ENCODE measurements at regions not wholly inside any gene's neighbourhood (a gene's known extent, or its start where the extent isn't known, plus 50 kb on each side); places are given as distances from the start of the nearest gene placed in this dataset.

- H3K36me3 ChIP-seq (ENCODE audit: control insufficient read depth in 2 of 2, extremely low read depth in 1 of 2, insufficient read depth in 2 of 2, low read length in 2 of 2): no peaks in the 10 kb centered on the region
- no peaks in the 10 kb centered on the region for H3K9me3 ChIP-seq (replicated peaks; ENCODE audit: control insufficient read depth, insufficient read depth, low read length)
- no peaks in the 10 kb centered on the region for H3K79me2 ChIP-seq (ENCODE audit: control insufficient read depth, insufficient read depth, low read length)
- H3K4me2 ChIP-seq (ENCODE audit: insufficient read depth, low read length): no peak overlapping the region
- no peak for FAIRE-seq
- H2AFZ ChIP-seq (ENCODE audit: low read depth, low read length): no peak overlapping the region
- no peaks in the 10 kb centered on the region for H3K9me1 ChIP-seq (replicated peaks; ENCODE audit: control insufficient read depth, extremely low read depth, insufficient read depth, low read length)
- H3K4me3 ChIP-seq (replicated peaks in 1 of 3; ENCODE audit: insufficient read depth in 1 of 3, low read depth in 1 of 3, low read length in 3 of 3): no peak overlapping the region
- H3K27me3 ChIP-seq (ENCODE audit: control insufficient read depth in 2 of 2, insufficient read depth in 2 of 2, low read length in 2 of 2): no peaks in the 10 kb centered on the region
- ChIA-PET CTCF (no interaction called here), POLR2A (no interaction called here)
- H3K9ac ChIP-seq (replicated peaks; ENCODE audit: extremely low read depth, insufficient read depth, low read length): no peak overlapping the region
- H3K27ac ChIP-seq (ENCODE audit: insufficient read depth, low read depth, low read length): no peak overlapping the region
- dilution Hi-C loops (cut with MboI; ENCODE audit: extremely low pct_ligation_motif_present, low sequenced_read_pairs): no loop called here
- DNase-seq (ENCODE audit: low read depth, low spot score): no peak
- intact Hi-C loops (cut with micrococcal nuclease): no loop called here
- BruUV-seq (replicated peaks): no TSS peak
- TF ChIP-seq POLR2A (IDR thresholded peaks at IDR 0.05; ENCODE audit: low read depth, low read length): no peak
- no peak for TF ChIP-seq MYC (IDR thresholded peaks at IDR 0.05; ENCODE audit: low read depth, low read length)
- no peak for TF ChIP-seq POLR2AphosphoS5 (IDR thresholded peaks at IDR 0.05; ENCODE audit: insufficient read depth, low read depth, low read length)
- no peak for TF ChIP-seq FOS (IDR thresholded peaks at IDR 0.05; ENCODE audit: borderline replicate concordance, insufficient read depth, low read length)
- no peak for TF ChIP-seq MAX (IDR thresholded peaks at IDR 0.05; ENCODE audit: insufficient read depth, insufficient read length)
- TF ChIP-seq GATA2 (IDR thresholded peaks at IDR 0.05; ENCODE audit: insufficient read depth, insufficient read length, low read depth, low read length): no peak
- no peak for TF ChIP-seq CTCF (IDR thresholded peaks at IDR 0.05; ENCODE audit: extremely low read depth in 1 of 2, insufficient read depth in 1 of 2, low read depth in 1 of 2, low read length in 2 of 2)
- TF ChIP-seq EZH2 (IDR thresholded peaks at IDR 0.05; ENCODE audit: borderline replicate concordance, low read depth, low read length, severe bottlenecking): no peak
- no peak for TF ChIP-seq JUN (IDR thresholded peaks at IDR 0.05; ENCODE audit: borderline replicate concordance, insufficient read depth, insufficient read length, low read depth)
- H3K4me1 ChIP-seq (ENCODE audit: control insufficient read depth, extremely low read depth, insufficient read depth, low read length): peaks cover 23% of the 10 kb centered on the region
- H4K20me1 ChIP-seq (replicated peaks; ENCODE audit: control insufficient read depth, extremely low read depth, insufficient read depth, low read length): no peaks in the 10 kb centered on the region
Observed at GRCh38 chr14:42190744-42191143, 584.1 kb downstream of the LRFN5 start.

Data from endothelial cell of umbilical vein (primary cell).